Esophagus squamous epithelium (tissue), 4 donors: ENCODE measurements at regions not wholly inside any gene's neighbourhood (a gene's known extent, or its start where the extent isn't known, plus 50 kb on each side); places are given as distances from the start of the nearest gene placed in this dataset.
"Not testable (repeated sequence)": the region's sequence is repeated elsewhere in the genome, so short reads cannot be mapped to it uniquely, and the experiment has no call there.

Source experiments
- POLR2A ChIP-seq, 4 donors: fragments of 450-650 bp; IDR thresholded peaks; one replicate each; pipeline ENCODE4 v1.6.1; 2017; ENCODE audit warnings: antibody characterized with exemption in 4 of 4, mild to moderate bottlenecking in 4 of 4, moderate library complexity in 3 of 4
- TF ChIP-seq, protein P1 (sequence below), 6 experiments: fragments of 450-650 bp in 4 of 6; fragments of 200-600 bp in 2 of 6; sonication (generic) in 2 of 6; IDR thresholded peaks; one replicate each; pipeline ENCODE4 v1.5.1; 2016 to 2019; ENCODE audit warnings: antibody characterized with exemption in 6 of 6, mild to moderate bottlenecking in 4 of 6, moderate library complexity in 4 of 6

- TF ChIP-seq, protein P1, sequence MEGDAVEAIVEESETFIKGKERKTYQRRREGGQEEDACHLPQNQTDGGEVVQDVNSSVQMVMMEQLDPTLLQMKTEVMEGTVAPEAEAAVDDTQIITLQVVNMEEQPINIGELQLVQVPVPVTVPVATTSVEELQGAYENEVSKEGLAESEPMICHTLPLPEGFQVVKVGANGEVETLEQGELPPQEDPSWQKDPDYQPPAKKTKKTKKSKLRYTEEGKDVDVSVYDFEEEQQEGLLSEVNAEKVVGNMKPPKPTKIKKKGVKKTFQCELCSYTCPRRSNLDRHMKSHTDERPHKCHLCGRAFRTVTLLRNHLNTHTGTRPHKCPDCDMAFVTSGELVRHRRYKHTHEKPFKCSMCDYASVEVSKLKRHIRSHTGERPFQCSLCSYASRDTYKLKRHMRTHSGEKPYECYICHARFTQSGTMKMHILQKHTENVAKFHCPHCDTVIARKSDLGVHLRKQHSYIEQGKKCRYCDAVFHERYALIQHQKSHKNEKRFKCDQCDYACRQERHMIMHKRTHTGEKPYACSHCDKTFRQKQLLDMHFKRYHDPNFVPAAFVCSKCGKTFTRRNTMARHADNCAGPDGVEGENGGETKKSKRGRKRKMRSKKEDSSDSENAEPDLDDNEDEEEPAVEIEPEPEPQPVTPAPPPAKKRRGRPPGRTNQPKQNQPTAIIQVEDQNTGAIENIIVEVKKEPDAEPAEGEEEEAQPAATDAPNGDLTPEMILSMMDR (IDR thresholded peaks at IDR 0.05) = not testable (repeated sequence)
- not testable (repeated sequence) for TF ChIP-seq POLR2A (IDR thresholded peaks at IDR 0.05)
These were observed 221.6 kb downstream of the FOXD4L6 start for GRCh38 chr9:40906879-40907278.
